AG04450 (cell line): ENCODE measurements at regions not wholly inside any gene's neighbourhood (a gene's known extent, or its start where the extent isn't known, plus 50 kb on each side); places are given as distances from the start of the nearest gene placed in this dataset.

ENCODE experiments used
- CTCF ChIA-PET: fragments of 300-600, 350-600 bp; formaldehyde crosslinking; extraction: SDS; loops from one replicate; lab custom pipeline; 2022; ENCODE audit warnings: antibody characterized with exemption, inconsistent platforms; lab: Charles Lee
- POLR2A ChIA-PET: fragments of 350-600 bp; formaldehyde crosslinking; extraction: SDS; loops from one replicate; lab custom pipeline; 2021; ENCODE audit warnings: antibody characterized with exemption, inconsistent platforms; lab: Yijun Ruan, JAX
- DNase-seq: peaks from one replicate; pipeline ENCODE4 v3.0.0-alpha.2; 2011; ENCODE audit warnings: low read depth, low spot score
- H3K27ac ChIP-seq: one replicate; pipeline ENCODE4 v1.5.1; 2012; ENCODE audit warnings: low read depth, low read length, control low read depth
- H3K27me3 ChIP-seq: one replicate; pipeline ENCODE4 v1.6.0; 2012; ENCODE audit warnings: low read length; ENCODE audit not compliant: control insufficient read depth, insufficient read depth
- H3K4me3 ChIP-seq: 2 replicates; pipeline ENCODE4 v1.5.1; 2011; ENCODE audit warnings: mild to moderate bottlenecking, low read depth, low read length, control low read depth
- H3K9me3 ChIP-seq: 2 replicates; pipeline ENCODE4 v1.5.1; 2012; ENCODE audit warnings: low read length; ENCODE audit not compliant: control insufficient read depth, insufficient read depth
- CTCF ChIP-seq: IDR thresholded peaks from 2 replicates; pipeline ENCODE4 v1.5.1; 2011; ENCODE audit warnings: low read depth, low read length, control low read depth, inconsistent platforms

DNA sequence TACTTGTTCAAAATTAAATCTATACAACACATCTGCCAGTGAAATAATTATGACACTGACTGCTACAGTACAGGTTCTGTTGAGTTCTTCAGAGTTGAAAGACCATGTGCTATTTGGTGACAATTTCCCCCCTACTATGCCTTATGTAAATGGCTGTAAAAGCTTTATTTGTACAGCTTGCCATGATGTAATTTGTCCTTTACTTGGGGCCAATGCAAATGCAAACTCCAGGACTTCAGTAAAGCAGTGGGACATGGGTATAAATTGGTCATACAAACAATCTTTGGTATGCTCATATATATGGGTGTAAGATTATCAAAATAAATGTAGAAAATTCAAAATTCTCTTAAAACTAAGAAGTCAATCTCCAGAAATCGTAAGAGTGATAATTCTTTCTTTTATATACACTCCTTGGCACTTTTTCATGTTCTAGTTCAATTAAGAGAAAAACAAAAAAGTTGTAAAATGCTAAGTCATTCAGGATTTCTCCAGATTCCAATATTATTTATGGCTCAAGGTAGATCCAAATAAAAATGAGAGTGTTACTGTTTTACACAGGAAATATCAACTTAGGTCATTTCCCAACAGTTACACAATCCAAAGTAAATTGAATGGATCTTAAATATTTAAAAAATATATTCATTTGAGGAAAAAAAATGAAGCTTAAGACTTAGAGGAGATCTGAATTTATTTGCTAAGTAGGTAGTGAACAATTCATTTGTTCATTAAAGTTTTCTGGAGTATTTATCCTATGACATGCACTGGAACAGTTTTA is 1310.5 kb upstream of the CITED2 start:
- ChIA-PET CTCF (no interaction called here), POLR2A (no interaction called here)
- no peaks in the 10 kb centered on the region for H3K9me3 ChIP-seq
- H3K4me3 ChIP-seq = no peak overlapping the region
- H3K27ac ChIP-seq = no peak overlapping the region
- DNase-seq = no peak
- H3K27me3 ChIP-seq = no peaks in the 10 kb centered on the region
- no peak for TF ChIP-seq CTCF

- no peak for TF ChIP-seq CTCF
- no peaks in the 10 kb centered on the region for H3K27me3 ChIP-seq
- DNase-seq = no peak
- CTCF ChIA-PET = no interaction called here
- H3K4me3 ChIP-seq = no peak overlapping the region
- no peaks in the 10 kb centered on the region for H3K9me3 ChIP-seq
- H3K27ac ChIP-seq = no peak overlapping the region
- POLR2A ChIA-PET = no interaction called here
Observed at GRCh38 chr6:140677781-140678528, 1303.5 kb upstream of the CITED2 start.

DNA sequence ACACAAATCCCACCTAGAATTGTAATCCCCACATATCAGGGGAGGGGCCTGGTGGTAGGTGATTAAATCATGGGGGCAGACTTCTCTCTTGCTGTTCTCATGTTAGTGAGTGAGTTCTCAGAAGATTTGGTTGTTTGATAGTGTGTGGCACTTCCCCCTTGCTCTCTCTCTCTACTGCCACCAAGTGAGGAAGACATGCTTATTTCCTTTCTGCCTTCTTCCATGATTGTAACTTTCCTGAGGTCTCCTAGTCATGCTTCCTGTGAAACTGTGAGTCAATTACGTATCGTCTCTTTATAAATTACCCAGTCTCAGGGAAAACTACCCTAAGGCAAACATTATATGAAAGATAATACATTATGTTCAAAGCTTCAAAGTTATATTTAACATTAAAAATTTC is 1297.5 kb upstream of the CITED2 start:
- no peak for TF ChIP-seq CTCF
- H3K27ac ChIP-seq = no peak overlapping the region
- H3K9me3 ChIP-seq = no peaks in the 10 kb centered on the region
- POLR2A ChIA-PET = no interaction called here
- H3K4me3 ChIP-seq = no peak overlapping the region
- CTCF ChIA-PET = no interaction called here
- H3K27me3 ChIP-seq = no peaks in the 10 kb centered on the region
- DNase-seq = no peak

- CTCF ChIA-PET = no interaction called here
- no peaks in the 10 kb centered on the region for H3K9me3 ChIP-seq
- no peak for DNase-seq
- no peak overlapping the region for H3K27ac ChIP-seq
- TF ChIP-seq CTCF = no peak
- H3K4me3 ChIP-seq = no peak overlapping the region
- POLR2A ChIA-PET = no interaction called here
- no peaks in the 10 kb centered on the region for H3K27me3 ChIP-seq
Observed at GRCh38 chr6:140670021-140670420, 1295.6 kb upstream of the CITED2 start.

- no peak overlapping the region for H3K4me3 ChIP-seq
- no peak overlapping the region for H3K27ac ChIP-seq
- ChIA-PET CTCF (no interaction called here), POLR2A (no interaction called here)
- TF ChIP-seq CTCF = no peak
- no peaks in the 10 kb centered on the region for H3K9me3 ChIP-seq
- no peak for DNase-seq
- no peaks in the 10 kb centered on the region for H3K27me3 ChIP-seq
Observed at GRCh38 chr6:140669321-140669720, 1294.9 kb upstream of the CITED2 start.
